Dermis microvascular lymphatic vessel endothelial cell (primary cell): ENCODE measurements at regions not wholly inside any gene's neighbourhood (a gene's known extent, or its start where the extent isn't known, plus 50 kb on each side); places are given as distances from the start of the nearest gene placed in this dataset.
A peak's percentile ranks its signal among the peaks of the same experiment; 100 is the strongest.

Experiments used
- DNase-seq, 2 donors: peaks; one replicate each; pipeline versions ENCODE4 v3.0.0 to v3.0.0-alpha.2; 2010; ENCODE audit warnings: low read depth in 2 of 2

- no peak for DNase-seq
Observed at GRCh38 chr18:6606411-6607085, 123.0 kb upstream of the ARHGAP28 start.

GRCh38 chr18:6607343-6607742 is 122.2 kb upstream of the ARHGAP28 start:
- no peak for DNase-seq

GRCh38 chr18:6609666-6610264 is 119.8 kb upstream of the ARHGAP28 start:
- DNase-seq, result no peak

- DNase-seq, result no peak
Observed at GRCh38 chr18:6610466-6610865, 119.0 kb upstream of the ARHGAP28 start.

GRCh38 chr18:6613581-6613980 is 115.9 kb upstream of the ARHGAP28 start:
- no peak for DNase-seq

- DNase-seq, result no peak
Observed at GRCh38 chr18:6614952-6615351, 114.6 kb upstream of the ARHGAP28 start.

GRCh38 chr18:6616981-6617380 is 112.5 kb upstream of the ARHGAP28 start:
- DNase-seq, result no peak

- DNase-seq, result peak in 1 of 2 donors; percentile 28
Observed at GRCh38 chr18:6621437-6621836, 108.1 kb upstream of the ARHGAP28 start.

- DNase-seq, result no peak
Observed at GRCh38 chr18:6623278-6623677, 106.2 kb upstream of the ARHGAP28 start.

GRCh38 chr18:6624271-6624660 is 105.2 kb upstream of the ARHGAP28 start:
- DNase-seq, result no peak

- peak in 1 of 2 donors; percentile 2 for DNase-seq
Observed at GRCh38 chr18:6624661-6625311, 104.7 kb upstream of the ARHGAP28 start.

- DNase-seq, result no peak
Observed at GRCh38 chr18:6625481-6625880, 104.0 kb upstream of the ARHGAP28 start.

- no peak for DNase-seq
Observed at GRCh38 chr18:6626457-6626856, 103.1 kb upstream of the ARHGAP28 start.

GRCh38 chr18:6627645-6628044 is 101.9 kb upstream of the ARHGAP28 start:
- no peak for DNase-seq

GRCh38 chr18:6628187-6628586 is 101.3 kb upstream of the ARHGAP28 start:
- DNase-seq, result no peak

GRCh38 chr18:6629635-6630140 is 99.8 kb upstream of the ARHGAP28 start:
- no peak for DNase-seq

- no peak for DNase-seq
Observed at GRCh38 chr18:6633310-6633709, 96.2 kb upstream of the ARHGAP28 start.

GRCh38 chr18:6636091-6636490 is 93.4 kb upstream of the ARHGAP28 start:
- DNase-seq, result no peak

GRCh38 chr18:6638447-6638846 is 91.1 kb upstream of the ARHGAP28 start:
- no peak for DNase-seq

- no peak for DNase-seq
Observed at GRCh38 chr18:6639305-6639704, 90.2 kb upstream of the ARHGAP28 start.

GRCh38 chr18:6644836-6645627 is 84.5 kb upstream of the ARHGAP28 start:
- DNase-seq, result no peak

- DNase-seq, result no peak
Observed at GRCh38 chr18:6646801-6647200, 82.7 kb upstream of the ARHGAP28 start.
